Superior temporal gyrus (tissue), 1 donor: ENCODE measurements at regions not wholly inside any gene's neighbourhood (a gene's known extent, or its start where the extent isn't known, plus 50 kb on each side); places are given as distances from the start of the nearest gene placed in this dataset.
"Not testable (repeated sequence)": the region's sequence is repeated elsewhere in the genome, so short reads cannot be mapped to it uniquely, and the experiment has no call there.

Experiments used
- DNase-seq: peaks from one replicate; pipeline ENCODE4 v3.0.0-alpha.2; 2016; ENCODE audit errors: extremely low spot score

DNA sequence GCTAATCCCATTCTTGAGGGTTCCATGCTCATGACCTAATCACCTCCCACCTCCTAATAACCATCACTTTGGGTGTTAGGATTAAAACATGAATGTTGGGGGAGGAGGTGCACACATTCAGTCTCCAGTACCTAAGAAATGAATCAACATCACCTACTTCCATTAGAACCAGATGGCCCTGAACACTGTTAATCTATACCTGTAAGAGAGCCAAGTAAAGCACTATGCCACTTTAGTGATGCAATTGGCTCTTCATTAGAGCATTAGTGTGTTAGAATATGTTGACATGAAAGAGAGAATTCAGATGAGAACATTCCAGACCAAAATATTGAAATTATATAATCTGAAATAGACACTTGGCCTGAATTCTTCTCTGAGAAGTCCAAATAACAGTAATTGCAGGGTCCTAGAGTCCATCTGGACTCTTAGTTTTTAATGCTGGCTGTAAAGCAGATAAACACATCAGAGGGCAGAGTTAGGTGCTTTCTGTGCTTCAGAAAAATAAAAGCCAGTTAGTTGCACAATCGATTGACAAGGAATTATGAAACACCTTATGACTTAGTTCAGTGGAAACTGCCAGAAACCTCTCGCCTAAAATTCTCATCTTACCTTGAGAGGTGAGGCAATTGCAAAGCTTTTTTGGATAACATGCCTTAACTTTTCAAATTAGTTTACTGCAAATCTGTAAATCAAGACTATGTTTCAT is 923.7 kb downstream of the SLC4A3 start:
- DNase-seq, result no peak

DNA sequence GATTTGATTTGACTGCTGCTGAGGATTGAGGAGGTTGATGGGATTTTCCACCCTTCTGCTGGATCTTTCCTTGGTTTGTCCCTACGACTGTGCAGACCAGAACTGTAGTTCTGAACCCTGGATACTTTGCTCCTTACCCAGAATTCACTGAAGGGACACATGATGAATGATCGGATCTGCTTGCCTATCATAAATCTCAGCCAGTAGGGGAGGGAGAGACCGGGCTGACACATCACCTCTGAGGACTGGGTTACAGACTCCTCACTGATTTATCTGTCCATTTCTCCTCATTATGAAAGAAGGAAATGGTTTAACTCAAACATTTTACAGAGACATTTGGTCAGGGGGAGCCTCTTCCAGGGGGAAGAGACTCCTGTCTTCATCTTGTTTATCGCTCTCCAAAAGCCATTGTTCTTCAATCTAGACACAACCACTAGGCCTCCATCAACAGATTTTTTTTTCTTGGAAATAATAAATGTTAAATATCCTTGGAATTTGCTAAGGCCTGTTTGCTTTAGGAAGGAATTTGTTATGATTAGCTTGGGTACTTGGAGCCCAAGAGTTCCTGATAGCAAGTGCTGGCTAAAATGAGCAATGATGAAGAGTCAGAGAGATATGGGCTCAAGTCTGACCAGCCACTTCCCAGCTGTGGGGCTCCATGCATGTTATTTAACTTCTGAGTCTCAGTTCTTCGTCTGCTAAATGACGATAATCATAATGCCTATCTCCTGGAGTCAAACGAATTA is 925.5 kb downstream of the SLC4A3 start:
- no peak for DNase-seq

DNA sequence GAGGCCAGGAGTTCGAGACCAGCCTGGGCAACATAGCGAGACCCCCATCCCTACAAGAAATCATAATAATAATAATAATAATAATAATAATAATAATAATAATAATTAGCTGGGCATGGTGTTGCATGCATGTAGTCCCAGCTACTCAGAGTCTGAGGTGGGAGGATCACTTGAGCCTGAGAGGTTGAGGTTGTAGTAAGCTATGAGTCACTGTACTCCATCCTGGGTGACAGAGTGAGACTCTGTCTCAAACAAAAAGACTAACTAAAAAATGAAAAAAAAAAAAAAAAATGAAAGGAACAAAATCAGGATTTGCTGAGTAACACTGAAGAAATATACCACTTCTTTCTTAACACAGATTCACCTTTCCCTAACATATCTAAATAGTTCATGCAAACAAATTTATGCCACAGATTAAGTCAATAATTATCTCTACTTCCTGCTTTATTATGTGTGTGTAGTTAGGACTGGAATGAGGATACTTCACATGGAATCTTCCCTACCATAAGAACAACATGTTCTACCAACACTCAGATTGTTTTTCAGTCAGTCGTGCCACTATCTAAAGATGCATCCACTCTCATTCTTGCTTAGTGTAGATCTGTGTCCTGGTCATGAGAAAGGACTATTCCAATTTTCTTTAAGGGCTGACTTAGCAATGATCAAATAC is 928.7 kb downstream of the SLC4A3 start:
- no peak for DNase-seq

DNA sequence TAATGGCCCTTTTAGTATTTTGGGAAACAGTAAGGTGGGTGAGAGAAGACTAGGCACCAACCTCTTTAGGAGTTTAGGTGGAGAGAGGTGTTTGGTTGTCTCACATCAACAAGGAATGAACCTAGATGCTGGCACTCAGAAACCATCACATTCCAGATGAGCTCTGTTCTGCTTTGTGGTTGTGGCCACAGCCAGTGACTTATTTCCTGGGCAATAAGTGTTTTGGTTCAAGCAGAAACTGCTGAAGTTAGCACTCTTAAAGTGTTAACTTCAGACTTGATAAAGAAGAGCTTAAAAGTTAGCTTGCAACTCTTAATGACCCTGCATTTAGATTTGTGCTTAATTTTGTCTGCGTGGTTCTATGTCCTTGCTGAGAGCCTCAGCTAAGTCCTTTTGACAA is 929.2 kb downstream of the SLC4A3 start:
- no peak for DNase-seq

DNA sequence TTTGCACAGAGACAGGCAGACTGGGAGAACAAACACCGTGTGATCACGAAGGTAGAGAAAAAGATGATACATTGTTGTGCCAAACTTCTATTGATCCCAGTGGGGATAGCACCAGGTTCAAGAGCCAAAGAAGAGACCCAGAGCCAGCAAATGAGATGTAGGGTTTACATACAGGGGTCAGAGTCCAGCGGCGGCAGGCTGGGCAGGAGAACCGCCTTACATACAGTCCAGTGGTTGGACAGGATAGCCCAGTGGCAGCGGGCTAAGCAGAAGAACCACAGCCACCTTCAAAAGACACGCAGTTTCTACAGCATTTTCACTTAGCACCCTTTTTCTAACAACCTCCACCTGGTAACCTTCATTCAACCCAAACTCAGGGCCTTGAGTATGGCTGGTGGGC is 932.8 kb downstream of the SLC4A3 start:
- DNase-seq, result no peak

DNA sequence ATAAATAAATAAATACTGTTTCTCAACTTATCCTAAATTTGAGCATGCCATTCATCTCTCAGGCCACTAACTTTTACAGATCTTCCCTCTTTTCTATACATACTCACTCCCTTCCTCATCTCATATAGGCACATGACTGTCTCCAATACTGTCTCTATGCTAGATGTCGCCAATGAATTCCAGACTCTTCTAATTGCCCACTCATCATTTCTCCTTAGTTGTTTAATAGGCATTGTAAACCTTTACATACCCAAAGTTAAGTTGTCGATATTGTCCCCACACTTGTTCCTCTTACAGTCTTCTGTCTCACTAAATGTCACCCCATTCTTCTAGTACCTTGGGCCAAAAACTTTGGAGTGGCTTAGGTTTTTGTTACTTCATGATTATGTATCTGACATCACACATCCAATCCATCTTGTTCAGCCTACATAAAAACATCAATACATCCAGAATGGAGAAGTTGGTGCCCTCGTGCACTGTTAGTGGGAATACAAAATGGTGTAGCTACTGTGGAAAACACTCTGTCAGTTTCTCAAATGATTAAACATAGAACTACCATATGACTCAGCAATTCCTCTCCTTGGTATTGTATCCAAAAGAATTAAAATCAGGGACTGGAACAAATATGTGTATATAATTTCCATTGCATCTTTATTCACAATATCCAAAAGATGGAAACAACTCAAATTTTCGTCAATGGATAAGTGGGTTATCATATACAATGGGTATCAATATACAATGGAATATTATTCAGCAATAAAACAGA is 935.1 kb downstream of the SLC4A3 start:
- DNase-seq, result no peak

DNA sequence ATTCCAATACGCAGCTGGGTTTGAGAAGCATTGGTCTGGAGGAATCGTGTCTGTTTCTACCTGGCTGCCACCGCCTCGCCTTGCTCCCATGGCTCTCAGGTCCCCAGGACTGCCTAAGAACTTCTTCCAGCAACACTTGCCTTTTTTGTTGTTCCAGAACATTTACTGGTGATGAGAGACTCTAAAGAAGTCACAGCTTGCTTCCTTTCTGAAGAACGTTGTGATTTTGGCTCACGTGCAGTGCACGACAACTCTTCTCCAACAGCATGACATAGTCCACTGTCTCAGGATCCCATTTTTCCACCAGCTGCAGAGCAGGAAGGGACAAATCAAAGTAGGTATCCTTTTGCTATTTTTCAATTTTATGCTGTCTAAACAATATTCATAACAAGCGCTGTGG is 940.9 kb downstream of the SLC4A3 start:
- DNase-seq, result no peak

DNA sequence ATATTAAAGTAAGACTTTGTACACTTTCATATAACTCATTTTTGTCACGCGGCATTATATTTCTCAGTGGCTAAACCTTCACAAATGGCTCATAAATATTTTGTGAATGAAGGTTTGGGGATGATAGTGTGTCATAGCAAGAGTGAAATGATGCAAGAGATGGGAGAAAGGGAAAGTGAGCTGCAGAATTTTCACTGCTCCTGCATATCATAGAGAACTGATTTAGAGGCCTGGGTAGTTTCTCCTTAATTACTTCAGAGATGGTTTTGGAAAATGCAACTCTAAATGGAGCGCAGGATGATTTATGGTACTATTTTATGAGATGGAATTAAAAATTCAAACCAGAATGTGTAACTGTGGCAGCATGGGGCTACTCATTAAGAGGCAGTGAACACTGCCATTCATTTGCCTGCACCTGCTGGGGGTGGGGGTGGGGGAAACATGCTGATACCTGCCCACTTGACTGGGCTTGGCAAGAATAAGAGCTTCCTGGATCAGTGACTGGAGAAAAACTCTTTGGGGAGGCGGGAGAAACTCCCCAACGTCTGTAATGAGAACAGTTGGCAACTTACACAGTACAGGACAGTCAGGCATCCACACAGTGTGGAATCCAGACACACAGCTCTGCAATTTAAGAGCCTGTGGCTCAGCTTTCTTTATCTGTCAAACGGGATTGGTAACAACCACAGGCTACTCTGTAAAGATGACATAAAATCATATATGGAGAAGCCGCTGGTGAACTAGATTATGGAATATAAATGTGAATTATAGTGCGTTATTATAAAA is 941.9 kb downstream of the SLC4A3 start:
- DNase-seq, result peak; percentile 16

DNA sequence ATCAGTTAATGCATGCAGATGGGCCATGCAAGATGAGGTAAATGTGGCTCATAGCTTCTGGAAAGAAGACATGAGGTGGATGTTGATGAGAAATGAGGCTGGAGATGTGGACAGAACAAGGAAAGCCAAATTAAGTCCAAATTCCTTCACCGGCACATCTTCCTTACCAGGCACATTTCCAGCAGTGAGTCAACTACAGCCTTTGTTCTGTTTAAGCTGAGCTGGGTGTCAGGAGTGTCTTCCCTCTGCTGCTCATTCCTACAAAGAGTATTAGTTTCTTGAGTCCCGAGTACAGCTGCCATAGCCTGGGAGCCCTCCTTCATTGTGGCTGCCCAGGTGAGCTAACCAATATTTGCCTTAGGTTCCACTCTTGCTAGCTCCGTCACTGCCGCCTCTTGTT is 945.0 kb downstream of the SLC4A3 start:
- DNase-seq, result peak; percentile 13

DNA sequence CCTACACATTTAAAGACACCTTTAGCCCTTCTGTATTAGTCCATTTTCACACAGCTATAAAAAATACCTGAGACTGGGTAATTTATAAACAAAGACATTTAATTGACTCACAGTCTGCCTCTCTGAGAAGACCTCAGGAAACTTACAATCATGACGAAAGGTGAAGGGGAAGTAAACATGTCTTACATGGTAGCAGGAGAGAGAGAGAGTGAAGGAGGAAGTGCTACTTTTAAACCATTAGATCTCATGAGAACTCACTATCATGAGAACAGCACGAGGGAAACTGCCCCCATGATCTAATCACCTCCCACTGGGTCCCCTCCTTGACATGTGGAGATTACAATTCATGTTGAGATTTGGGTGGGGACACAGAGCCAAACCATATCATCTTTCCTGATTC is 946.6 kb downstream of the SLC4A3 start:
- no peak for DNase-seq

DNA sequence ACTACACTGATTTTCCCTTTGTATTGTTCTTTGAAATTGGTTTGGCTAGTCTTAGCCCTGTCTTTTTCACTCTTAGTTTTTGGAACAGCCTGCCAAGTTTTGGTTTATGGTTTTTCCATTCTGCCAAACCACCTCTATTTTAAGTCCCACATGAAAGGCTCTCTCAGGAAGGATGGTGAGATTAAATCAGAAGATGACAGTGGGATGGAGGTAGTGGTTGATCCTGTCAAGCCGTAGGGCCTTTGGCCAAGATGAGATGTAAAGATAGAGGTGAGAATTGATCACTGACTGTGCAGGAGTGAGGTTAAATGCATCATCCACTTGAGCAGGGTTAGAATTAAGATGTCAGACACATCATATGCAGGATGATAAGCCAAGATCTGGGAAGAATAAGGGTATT is 948.5 kb downstream of the SLC4A3 start:
- DNase-seq, result no peak

DNA sequence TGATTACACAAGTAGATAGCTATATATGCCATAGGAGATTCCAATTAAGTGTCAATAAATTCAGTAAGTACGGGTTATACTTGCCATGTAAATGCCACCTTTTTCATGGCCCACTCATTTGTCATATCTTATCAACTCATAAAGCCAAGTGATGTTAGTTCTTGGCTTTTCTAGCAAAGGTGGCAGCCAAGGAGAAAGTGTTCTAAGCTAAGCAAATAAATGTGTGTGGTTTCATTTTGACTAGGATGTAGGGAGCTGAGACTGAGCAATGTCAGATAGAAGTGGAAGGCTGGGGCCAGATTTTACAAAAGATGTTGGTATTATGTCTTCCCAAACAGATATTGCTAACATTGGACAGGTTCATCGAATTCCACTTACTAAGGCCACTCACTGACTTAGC is 952.0 kb downstream of the SLC4A3 start:
- no peak for DNase-seq

DNA sequence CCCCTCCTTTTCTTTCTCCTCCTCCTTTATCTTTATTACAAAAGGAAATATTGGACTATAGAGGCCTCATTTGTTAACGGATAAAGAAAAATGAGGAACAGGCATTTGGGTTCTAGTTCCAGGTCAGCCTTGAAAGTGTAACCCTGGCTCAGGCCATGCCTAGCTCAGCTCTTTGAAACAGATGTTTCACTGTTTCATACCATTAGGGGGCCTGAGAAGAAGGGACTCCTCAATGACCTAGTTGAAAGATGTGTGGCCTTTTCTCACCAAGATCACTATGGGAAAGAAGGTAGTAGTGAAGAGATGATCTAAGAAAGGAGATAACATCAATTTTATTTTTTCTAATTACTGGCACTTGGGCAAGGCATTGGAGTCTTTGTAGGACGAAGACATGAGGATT is 952.7 kb downstream of the SLC4A3 start:
- no peak for DNase-seq

DNA sequence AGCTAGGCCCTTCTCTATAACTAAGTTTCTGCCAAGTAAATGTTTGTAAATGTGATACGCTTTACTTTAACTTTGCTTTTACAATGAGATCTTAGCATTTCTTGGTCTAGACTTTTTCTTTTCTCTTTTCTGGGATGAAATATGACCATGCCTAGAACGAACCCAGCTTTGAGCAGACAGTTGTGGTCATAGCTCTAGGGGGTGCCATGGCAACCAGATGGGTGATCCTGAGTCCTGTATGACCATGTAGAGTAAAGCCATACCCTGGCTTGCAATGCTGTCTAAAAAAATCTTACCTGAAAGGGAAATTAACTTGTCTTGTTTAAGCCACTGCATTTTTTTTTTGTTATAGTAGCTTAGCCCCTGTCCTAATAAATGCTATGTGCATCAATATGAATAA is 956.3 kb downstream of the SLC4A3 start:
- no peak for DNase-seq

DNA sequence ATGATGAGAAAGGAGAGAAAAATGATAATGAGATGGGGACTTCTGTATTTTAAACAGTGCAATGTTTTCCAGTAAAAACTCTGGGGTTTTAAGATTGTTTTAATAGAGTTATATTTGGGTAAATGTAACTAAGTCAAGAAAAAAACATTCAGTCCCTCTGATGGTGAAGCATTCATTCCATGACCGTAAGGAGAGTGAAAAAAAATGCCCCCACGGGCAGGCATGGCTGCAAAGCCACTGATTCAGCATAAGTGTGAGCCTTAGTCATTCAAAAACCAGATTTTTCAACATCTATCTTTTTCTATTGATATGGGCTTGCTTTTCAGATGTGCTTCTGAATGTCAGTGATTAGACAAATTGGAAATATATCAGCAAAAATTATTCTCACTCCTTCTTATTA is 957.8 kb downstream of the SLC4A3 start:
- DNase-seq, result no peak

DNA sequence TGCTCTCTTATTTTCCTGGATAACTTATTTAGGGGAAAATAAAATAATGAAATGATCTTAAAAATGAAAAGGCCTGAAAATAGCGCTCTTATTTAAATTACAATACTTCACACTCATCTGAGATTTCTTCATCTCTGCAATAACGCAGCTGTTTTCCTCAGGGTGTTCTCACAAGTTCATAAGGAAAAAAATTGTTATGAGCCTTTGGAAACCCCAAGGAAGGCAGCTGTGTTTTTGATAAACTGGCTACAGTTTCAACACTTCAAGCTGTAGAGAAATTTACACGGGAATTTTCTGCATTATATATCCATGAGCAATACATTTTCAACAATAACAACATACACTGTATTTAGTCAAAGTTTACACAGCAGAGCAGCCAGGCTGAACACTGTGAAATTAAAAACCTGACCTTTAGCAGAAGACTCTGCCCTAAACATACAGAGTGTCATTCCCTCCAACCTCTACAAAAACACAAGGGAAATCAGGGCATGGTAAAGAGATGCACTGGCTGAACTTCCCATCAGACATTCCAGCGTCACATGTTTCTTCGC is 959.6 kb downstream of the SLC4A3 start:
- no peak for DNase-seq

DNA sequence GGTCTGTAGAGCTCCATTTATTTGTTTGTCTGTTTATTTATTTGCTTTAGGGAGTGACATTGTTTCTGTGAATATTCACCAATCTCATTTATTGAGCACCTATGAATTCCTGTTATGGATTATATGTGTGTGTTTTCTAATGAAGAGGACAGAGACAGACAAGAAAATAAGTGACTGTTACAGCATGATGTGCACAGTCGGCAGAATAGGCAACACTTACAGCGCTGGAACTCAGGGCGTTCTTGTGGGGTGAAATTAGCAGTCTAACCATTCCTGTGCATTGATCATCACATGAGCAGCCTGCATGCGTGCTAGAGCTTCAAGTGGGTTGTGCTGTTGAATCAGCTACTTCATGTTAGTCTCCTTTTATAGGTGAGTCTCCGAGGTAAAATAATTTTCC is 960.7 kb downstream of the SLC4A3 start:
- DNase-seq, result no peak

DNA sequence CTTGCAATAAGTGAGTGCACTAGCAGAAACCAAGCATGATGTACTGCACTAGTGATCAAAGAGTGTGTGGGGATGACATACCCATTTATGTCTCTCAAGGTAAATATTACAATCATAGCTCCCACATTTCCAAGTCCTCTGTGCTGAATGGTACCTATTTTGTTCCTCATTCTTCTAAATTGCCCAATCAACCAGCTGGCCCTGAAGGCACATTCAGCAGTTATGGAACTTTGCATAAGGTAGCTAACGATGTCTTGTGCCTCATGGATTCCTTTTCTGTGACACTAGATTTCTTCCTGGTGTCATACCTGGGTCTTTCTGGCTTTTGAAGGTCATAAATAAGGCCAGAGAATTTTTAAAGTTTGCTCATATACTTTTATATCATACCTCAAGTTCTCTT is 963.0 kb downstream of the SLC4A3 start:
- DNase-seq, result no peak

DNA sequence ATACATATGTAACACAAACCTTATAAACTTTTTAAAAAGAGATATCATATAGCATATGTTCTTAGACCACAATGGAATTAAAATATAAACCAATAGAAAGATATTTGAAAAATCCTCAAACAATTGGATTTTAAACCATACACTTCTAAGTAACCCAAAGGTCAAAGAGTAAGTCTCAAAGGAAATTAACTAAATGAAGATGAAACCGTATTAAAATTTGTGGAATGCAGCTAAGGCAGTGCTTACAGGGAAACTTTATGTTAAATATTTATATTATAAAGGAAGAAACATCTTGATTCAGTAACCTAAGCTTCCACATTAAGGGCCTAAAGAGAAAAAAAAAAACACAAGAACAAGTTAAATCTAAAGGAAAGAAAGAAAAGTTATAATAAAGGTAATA is 966.1 kb downstream of the SLC4A3 start:
- DNase-seq, result no peak

DNA sequence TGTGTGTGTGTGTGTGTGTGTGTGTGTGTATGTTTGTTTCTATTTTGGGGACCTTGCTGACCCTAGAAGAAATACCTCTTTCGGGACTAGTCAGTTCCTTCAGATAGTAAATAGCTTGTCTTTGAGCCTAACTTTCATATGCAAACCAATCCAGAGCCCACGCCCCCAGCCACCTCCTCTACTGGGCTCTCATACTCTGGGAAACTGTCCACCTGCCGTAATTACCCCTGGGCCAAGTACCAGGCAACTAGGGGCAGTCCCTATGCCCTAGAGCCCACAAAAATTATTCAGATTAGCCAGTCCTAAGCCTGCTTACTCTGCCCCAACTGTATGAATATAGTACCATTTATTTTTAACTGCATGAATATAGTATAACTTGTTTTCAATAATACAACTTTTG is 970.4 kb downstream of the EPHA4 start:
- no peak for DNase-seq

DNA sequence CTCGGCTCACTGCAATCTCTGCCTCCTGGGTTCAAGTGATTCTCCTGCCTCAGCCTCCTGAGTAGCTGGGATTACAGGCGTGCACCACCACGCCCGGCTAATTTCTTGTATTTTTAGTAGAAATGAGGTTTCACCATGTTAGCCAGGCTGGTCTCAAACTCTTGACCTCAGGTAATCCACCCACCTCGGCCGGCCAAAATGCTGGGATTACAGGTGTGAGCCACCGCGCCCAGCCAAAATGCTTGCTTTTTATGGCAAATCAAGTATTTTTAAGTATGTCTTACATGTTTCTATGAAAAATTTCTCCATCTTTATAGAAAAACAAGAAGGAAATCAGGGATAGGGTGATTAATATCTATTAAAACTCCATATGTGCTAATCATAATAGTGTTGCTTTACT is 959.1 kb downstream of the EPHA4 start:
- DNase-seq, result not testable (repeated sequence)
